Stomach (tissue), 4 donors: ENCODE measurements at regions not wholly inside any gene's neighbourhood (a gene's known extent, or its start where the extent isn't known, plus 50 kb on each side); places are given as distances from the start of the nearest gene placed in this dataset.

Experiments used
- CTCF ChIP-seq, 7 experiments: fragments of 450-650 bp in 4 of 7; fragments of 200-600 bp in 3 of 7; sonication (generic) in 3 of 7; IDR thresholded peaks; one replicate each; pipeline ENCODE4 v1.5.1; 2016 to 2019; ENCODE audit warnings: antibody characterized with exemption in 7 of 7, control low read depth in 2 of 7, mild to moderate bottlenecking in 1 of 7
- EP300 ChIP-seq: sonication (generic); formaldehyde crosslinking; IDR thresholded peaks from one replicate; pipeline ENCODE4 v1.6.1; 2017; ENCODE audit warnings: antibody characterized with exemption
- POLR2A ChIP-seq, 4 donors: fragments of 450-650 bp; IDR thresholded peaks; one replicate each; pipeline ENCODE4 v1.6.1; 2016; ENCODE audit warnings: antibody characterized with exemption in 4 of 4, control low read depth in 2 of 4, mild to moderate bottlenecking in 1 of 4, moderate library complexity in 1 of 4

GRCh38 chr10:94138391-94138790 is 144.7 kb downstream of the PLCE1 start:
- TF ChIP-seq CTCF (IDR thresholded peaks at IDR 0.05) (no peak), POLR2A (IDR thresholded peaks at IDR 0.05) (no peak), EP300 (no peak)
